HepG2 (cell line): ENCODE measurements at regions not wholly inside any gene's neighbourhood (a gene's known extent, or its start where the extent isn't known, plus 50 kb on each side); places are given as distances from the start of the nearest gene placed in this dataset.

Experiments
- ATAC-seq: fragments of 200-7000 bp; cut with Tn5 transposase; 3 replicates; pipeline ENCODE4 v1.9.1; 2020; ENCODE audit warnings: mild to moderate bottlenecking, moderate library complexity
- BruUV-seq: library from RNA; stranded (reverse); fragments of 400-500 nt; replicated peaks from 2 replicates; lab custom pipeline; 2021; lab: Mats Ljungman, UMichigan
- CTCF ChIA-PET: fragments of 300-600 bp; formaldehyde crosslinking; extraction: SDS; loops from one replicate; lab custom pipeline; 2021; ENCODE audit warnings: low total read pairs, inconsistent platforms, low intra/inter-chr PET ratio; lab: Yijun Ruan, JAX
- POLR2A ChIA-PET: fragments of 350-600 bp; sonication (Branson Sonifier 250); formaldehyde crosslinking; loops from one replicate; lab custom pipeline; 2020; ENCODE audit warnings: antibody characterized with exemption, inconsistent platforms; lab: Yijun Ruan, JAX
- DNase-seq: peaks from one replicate; pipeline ENCODE4 v3.0.0-alpha.2; 2015; ENCODE audit warnings: low spot score
- FAIRE-seq: peaks from 3 replicates; lab custom pipeline; 2011; peaks lifted over from hg19 to GRCh38; lab: Jason Lieb, UNC
- H2AFZ ChIP-seq: one replicate; pipeline ENCODE4 v1.6.1; 2011; ENCODE audit warnings: low read length, inconsistent platforms
- H3K27ac ChIP-seq: fragments of 300-600 bp; 3 replicates; pipeline ENCODE4 v1.8.0; 2011; ENCODE audit warnings: mixed run types, mild to moderate bottlenecking, mixed read lengths, low read length, inconsistent platforms; ENCODE audit not compliant: insufficient read depth; ENCODE audit errors: extremely low read length
- H3K27me3 ChIP-seq, 2 experiments: fragments of 200-600 bp in 1 of 2; 2 replicates in 1 of 2; 3 replicates in 1 of 2; pipeline versions ENCODE4 v1.6.0 to v1.8.0; 2011; ENCODE audit warnings: low read length in 2 of 2, mild to moderate bottlenecking in 2 of 2, moderate library complexity in 2 of 2, inconsistent platforms in 1 of 2; ENCODE audit not compliant: insufficient read depth in 2 of 2, control insufficient read depth in 1 of 2
- H3K36me3 ChIP-seq, 2 experiments: fragments of 200-600 bp in 1 of 2; replicated peaks in 1 of 2; 2 replicates in 1 of 2; 3 replicates in 1 of 2; pipeline versions ENCODE4 v1.5.1 to v1.8.0; 2011; ENCODE audit warnings: low read length in 2 of 2, inconsistent platforms in 1 of 2; ENCODE audit not compliant: insufficient read depth in 2 of 2, control insufficient read depth in 1 of 2
- H3K4me1 ChIP-seq: 2 replicates; pipeline ENCODE4 v1.5.1; 2012; ENCODE audit warnings: low read length, inconsistent platforms; ENCODE audit not compliant: insufficient read depth
- H3K4me2 ChIP-seq: 2 replicates; pipeline ENCODE4 v1.6.0; 2011; ENCODE audit warnings: low read depth, low read length, inconsistent platforms
- H3K4me3 ChIP-seq, 3 experiments: fragments of 200-600 bp in 1 of 3; sonication (generic), shearing (Covaris generic) in 1 of 3; replicated peaks in 1 of 3; 2 replicates each; pipeline ENCODE4 v1.5.1; 2011 to 2016; ENCODE audit warnings: low read length in 3 of 3, inconsistent platforms in 2 of 3, low read depth in 2 of 3, mild to moderate bottlenecking in 2 of 3, control low read depth in 1 of 3, mixed read lengths in 1 of 3; ENCODE audit not compliant: insufficient read depth in 1 of 3
- H3K79me2 ChIP-seq: one replicate; pipeline ENCODE4 v1.6.1; 2011; ENCODE audit warnings: low read length, inconsistent platforms; ENCODE audit not compliant: insufficient read depth
- H3K9ac ChIP-seq: 2 replicates; pipeline ENCODE4 v1.6.0; 2011; ENCODE audit warnings: mild to moderate bottlenecking, low read depth, low read length, inconsistent platforms; ENCODE audit not compliant: insufficient read depth
- H3K9me3 ChIP-seq: 2 replicates; pipeline ENCODE4 v1.5.1; 2012; ENCODE audit warnings: mild to moderate bottlenecking, low read length
- H4K20me1 ChIP-seq: 2 replicates; pipeline ENCODE4 v1.6.0; 2011; ENCODE audit warnings: inconsistent platforms, mild to moderate bottlenecking, low read length, moderate library complexity; ENCODE audit not compliant: insufficient read depth
- FLYWCH1 ChIP-seq: sonication (generic); formaldehyde crosslinking; IDR thresholded peaks from 2 replicates; pipeline ENCODE4 v1.8.1; 2023; ENCODE audit warnings: mild to moderate bottlenecking, missing genetic modification reagents
- IRF9 ChIP-seq: sonication (generic); formaldehyde crosslinking; IDR thresholded peaks from 2 replicates; pipeline ENCODE4 v1.8.0; 2022; ENCODE audit warnings: missing genetic modification reagents, mild to moderate bottlenecking, borderline replicate concordance
- NCOA5 ChIP-seq: sonication (generic); formaldehyde crosslinking; IDR thresholded peaks from 2 replicates; pipeline ENCODE4 v1.4.0; 2020; ENCODE audit warnings: missing genetic modification reagents
- PBX3 ChIP-seq: sonication (generic); formaldehyde crosslinking; IDR thresholded peaks from 2 replicates; pipeline ENCODE4 v1.8.1; 2023; ENCODE audit warnings: missing genetic modification reagents, inconsistent platforms, borderline replicate concordance
- SCMH1 ChIP-seq: sonication (generic); formaldehyde crosslinking; IDR thresholded peaks from 2 replicates; pipeline ENCODE4 v1.9.0; 2021; ENCODE audit warnings: missing genetic modification reagents, mild to moderate bottlenecking, borderline replicate concordance
- ZNF572 ChIP-seq: sonication (generic); formaldehyde crosslinking; IDR thresholded peaks from 2 replicates; pipeline ENCODE4 v1.5.1; 2020; ENCODE audit warnings: mild to moderate bottlenecking, missing genetic modification reagents
- WGBS: methylation state at CpG from one replicate; pipeline ENCODE4 v1.1.6; 2017; ENCODE audit warnings: low lambda C conversion rate; 5-methylcytosine and 5-hydroxymethylcytosine counted together
- in situ Hi-C: cut with HindIII; loops from 2 replicates; pipeline ENCODE4 v1.10.0; 2017; ENCODE audit warnings: low pct_unique_long_range_greater_than_20kb; ENCODE audit not compliant: extremely low pct_ligation_motif_present
- intact Hi-C: fragments of 100-400 bp; cut with micrococcal nuclease; formaldehyde crosslinking; loops from one replicate; pipeline ENCODE4 v1.10.0; 2022; ENCODE audit not compliant: unreplicated experiment
- TF ChIP-seq, protein P1 (sequence below): sonication (generic); formaldehyde crosslinking; conservative IDR thresholded peaks from 2 replicates; pipeline ENCODE4 v1.4.0; 2020; ENCODE audit warnings: mild to moderate bottlenecking, missing genetic modification reagents, moderate library complexity
- TF ChIP-seq, protein P2 (sequence below): sonication (generic); formaldehyde crosslinking; IDR thresholded peaks from 2 replicates; pipeline ENCODE4 v1.8.0; 2022; ENCODE audit warnings: low read depth, missing genetic modification reagents

- in situ Hi-C loops, result no loop called here
- no peak for FAIRE-seq
- no peak overlapping the region for H3K9ac ChIP-seq
- no peaks in the 10 kb centered on the region for H3K4me1 ChIP-seq
- no peaks in the 10 kb centered on the region for H3K9me3 ChIP-seq
- CTCF ChIA-PET, result no interaction called here
- 7% methylated on average over 1 of the region's 1 CpG for WGBS
- no peaks in the 10 kb centered on the region for H4K20me1 ChIP-seq
- no peaks in the 10 kb centered on the region for H3K79me2 ChIP-seq
- H3K4me2 ChIP-seq, result no peak overlapping the region
- no peak for TF ChIP-seq PBX3 (CRISPR knock-in tag)
- TF ChIP-seq, all 625 proteins: peak for 0
- Histone ChIP-seq H3K27me3 (no peaks in the 10 kb centered on the region), H3K27ac (no peak overlapping the region), H3K36me3 (no peaks in the 10 kb centered on the region), H3K4me3 (no peak overlapping the region), H2AFZ (no peak overlapping the region)
- DNase-seq, result no peak
- ATAC-seq, result no peak
- intact Hi-C loops, result no loop called here
- no TSS peak for BruUV-seq
- POLR2A ChIA-PET, result no interaction called here
Measured at GRCh38 chr12:58583940-58584339, 336.4 kb downstream of the LRIG3 start.

- ATAC-seq (no peak), FAIRE-seq (no peak), DNase-seq (no peak)
- H3K4me1 ChIP-seq, result no peaks in the 10 kb centered on the region
- 77% methylated on average over 2 of the region's 2 CpGs for WGBS
- H3K27me3 ChIP-seq, result no peaks in the 10 kb centered on the region
- no peak overlapping the region for H3K4me3 ChIP-seq
- in situ Hi-C loops, result no loop called here
- H3K27ac ChIP-seq, result no peak overlapping the region
- no peak overlapping the region for H3K9ac ChIP-seq
- no peaks in the 10 kb centered on the region for H3K36me3 ChIP-seq
- no peaks in the 10 kb centered on the region for H3K79me2 ChIP-seq
- POLR2A ChIA-PET, result no interaction called here
- CTCF ChIA-PET, result no interaction called here
- no peak overlapping the region for H3K4me2 ChIP-seq
- H2AFZ ChIP-seq, result no peak overlapping the region
- H3K9me3 ChIP-seq, result no peaks in the 10 kb centered on the region
- H4K20me1 ChIP-seq, result no peaks in the 10 kb centered on the region
- no TSS peak for BruUV-seq
- intact Hi-C loops, result no loop called here
- TF ChIP-seq FLYWCH1 (CRISPR knock-in tag) (no peak), ZNF572 (CRISPR knock-in tag) (no peak), SCMH1 (CRISPR knock-in tag) (no peak), IRF9 (CRISPR knock-in tag) (no peak), NCOA5 (CRISPR knock-in tag) (no peak)
- TF ChIP-seq, protein P1, sequence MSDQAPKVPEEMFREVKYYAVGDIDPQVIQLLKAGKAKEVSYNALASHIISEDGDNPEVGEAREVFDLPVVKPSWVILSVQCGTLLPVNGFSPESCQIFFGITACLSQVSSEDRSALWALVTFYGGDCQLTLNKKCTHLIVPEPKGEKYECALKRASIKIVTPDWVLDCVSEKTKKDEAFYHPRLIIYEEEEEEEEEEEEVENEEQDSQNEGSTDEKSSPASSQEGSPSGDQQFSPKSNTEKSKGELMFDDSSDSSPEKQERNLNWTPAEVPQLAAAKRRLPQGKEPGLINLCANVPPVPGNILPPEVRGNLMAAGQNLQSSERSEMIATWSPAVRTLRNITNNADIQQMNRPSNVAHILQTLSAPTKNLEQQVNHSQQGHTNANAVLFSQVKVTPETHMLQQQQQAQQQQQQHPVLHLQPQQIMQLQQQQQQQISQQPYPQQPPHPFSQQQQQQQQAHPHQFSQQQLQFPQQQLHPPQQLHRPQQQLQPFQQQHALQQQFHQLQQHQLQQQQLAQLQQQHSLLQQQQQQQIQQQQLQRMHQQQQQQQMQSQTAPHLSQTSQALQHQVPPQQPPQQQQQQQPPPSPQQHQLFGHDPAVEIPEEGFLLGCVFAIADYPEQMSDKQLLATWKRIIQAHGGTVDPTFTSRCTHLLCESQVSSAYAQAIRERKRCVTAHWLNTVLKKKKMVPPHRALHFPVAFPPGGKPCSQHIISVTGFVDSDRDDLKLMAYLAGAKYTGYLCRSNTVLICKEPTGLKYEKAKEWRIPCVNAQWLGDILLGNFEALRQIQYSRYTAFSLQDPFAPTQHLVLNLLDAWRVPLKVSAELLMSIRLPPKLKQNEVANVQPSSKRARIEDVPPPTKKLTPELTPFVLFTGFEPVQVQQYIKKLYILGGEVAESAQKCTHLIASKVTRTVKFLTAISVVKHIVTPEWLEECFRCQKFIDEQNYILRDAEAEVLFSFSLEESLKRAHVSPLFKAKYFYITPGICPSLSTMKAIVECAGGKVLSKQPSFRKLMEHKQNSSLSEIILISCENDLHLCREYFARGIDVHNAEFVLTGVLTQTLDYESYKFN (CRISPR knock-in tag), result no peak
- TF ChIP-seq, protein P2, sequence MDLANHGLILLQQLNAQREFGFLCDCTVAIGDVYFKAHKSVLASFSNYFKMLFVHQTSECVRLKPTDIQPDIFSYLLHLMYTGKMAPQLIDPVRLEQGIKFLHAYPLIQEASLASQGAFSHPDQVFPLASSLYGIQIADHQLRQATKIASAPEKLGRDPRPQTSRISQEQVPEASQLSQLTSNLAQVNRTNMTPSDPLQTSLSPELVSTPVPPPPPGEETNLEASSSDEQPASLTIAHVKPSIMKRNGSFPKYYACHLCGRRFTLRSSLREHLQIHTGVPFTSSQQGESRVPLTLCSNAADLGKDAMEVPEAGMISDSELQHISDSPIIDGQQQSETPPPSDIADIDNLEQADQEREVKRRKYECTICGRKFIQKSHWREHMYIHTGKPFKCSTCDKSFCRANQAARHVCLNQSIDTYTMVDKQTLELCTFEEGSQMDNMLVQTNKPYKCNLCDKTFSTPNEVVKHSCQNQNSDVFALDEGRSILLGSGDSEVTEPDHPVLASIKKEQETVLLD (CRISPR knock-in tag), result no peak
Measured at GRCh38 chr12:58584880-58585279, 335.4 kb downstream of the LRIG3 start.
